Trophoblast cell (in vitro differentiated cells and primary cell): ENCODE measurements at regions not wholly inside any gene's neighbourhood (a gene's known extent, or its start where the extent isn't known, plus 50 kb on each side); places are given as distances from the start of the nearest gene placed in this dataset.

Experiments
- DNase-seq, 2 donors: peaks; one replicate each; pipeline ENCODE4 v3.0.0-alpha.2; 2016
- H2AFZ ChIP-seq: 2 replicates; pipeline ENCODE4 v1.6.1; 2013; ENCODE audit warnings: low read length, moderate library complexity, mild to moderate bottlenecking; ENCODE audit not compliant: insufficient read depth, poor library complexity
- H2AK5ac ChIP-seq: 2 replicates; pipeline ENCODE4 v1.6.1; 2013; ENCODE audit warnings: mild to moderate bottlenecking, low read length
- H2BK120ac ChIP-seq: 2 replicates; pipeline ENCODE4 v1.6.1; 2013; ENCODE audit warnings: low read length, mild to moderate bottlenecking, moderate library complexity; ENCODE audit not compliant: insufficient read depth, poor library complexity
- H2BK12ac ChIP-seq: 2 replicates; pipeline ENCODE4 v1.6.1; 2013; ENCODE audit warnings: mild to moderate bottlenecking, low read length, moderate library complexity
- H2BK5ac ChIP-seq: 2 replicates; pipeline ENCODE4 v1.6.1; 2013; ENCODE audit warnings: low read length, low read depth, moderate library complexity, mild to moderate bottlenecking; ENCODE audit not compliant: poor library complexity
- H3K14ac ChIP-seq: 2 replicates; pipeline ENCODE4 v1.6.1; 2013; ENCODE audit warnings: mild to moderate bottlenecking, low read length
- H3K18ac ChIP-seq: 2 replicates; pipeline ENCODE4 v1.6.1; 2013; ENCODE audit warnings: mild to moderate bottlenecking, low read length
- H3K23ac ChIP-seq: 2 replicates; pipeline ENCODE4 v1.6.1; 2013; ENCODE audit warnings: low read length
- H3K27ac ChIP-seq: 2 replicates; pipeline ENCODE4 v1.5.1; 2013; ENCODE audit warnings: low read depth, mild to moderate bottlenecking, inconsistent platforms, low read length, moderate library complexity
- H3K27me3 ChIP-seq: 2 replicates; pipeline ENCODE4 v1.6.1; 2013; ENCODE audit warnings: inconsistent platforms, mild to moderate bottlenecking, low read length, moderate library complexity; ENCODE audit not compliant: insufficient read depth
- H3K36me3 ChIP-seq, 2 experiments: 1 replicate in 1 of 2; 2 replicates in 1 of 2; pipeline ENCODE4 v1.6.1; 2013; ENCODE audit warnings: low read length in 2 of 2, mild to moderate bottlenecking in 2 of 2, moderate library complexity in 1 of 2; ENCODE audit not compliant: insufficient read depth in 2 of 2, control insufficient read depth in 1 of 2
- H3K4ac ChIP-seq: 2 replicates; pipeline ENCODE4 v1.6.1; 2013; ENCODE audit warnings: low read depth, mild to moderate bottlenecking, low read length, moderate library complexity
- H3K4me1 ChIP-seq, 2 experiments: 1 replicate in 1 of 2; 2 replicates in 1 of 2; pipeline ENCODE4 v1.6.1; 2013; ENCODE audit warnings: low read length in 2 of 2, mild to moderate bottlenecking in 2 of 2, moderate library complexity in 1 of 2; ENCODE audit not compliant: insufficient read depth in 2 of 2, control insufficient read depth in 1 of 2
- H3K4me2 ChIP-seq: 2 replicates; pipeline ENCODE4 v1.6.1; 2013; ENCODE audit warnings: inconsistent platforms, mild to moderate bottlenecking, low read length, moderate library complexity
- H3K4me3 ChIP-seq: 2 replicates; pipeline ENCODE4 v1.5.1; 2013; ENCODE audit warnings: mild to moderate bottlenecking, low read depth, low read length, inconsistent platforms
- H3K79me1 ChIP-seq: one replicate; pipeline ENCODE4 v1.6.1; 2013; ENCODE audit warnings: low read length
- H3K79me2 ChIP-seq: 2 replicates; pipeline ENCODE4 v1.6.1; 2013; ENCODE audit warnings: low read length, mild to moderate bottlenecking; ENCODE audit not compliant: control insufficient read depth, insufficient read depth, poor library complexity
- H3K9ac ChIP-seq: 2 replicates; pipeline ENCODE4 v1.6.1; 2013; ENCODE audit warnings: mild to moderate bottlenecking, low read length
- H3K9me3 ChIP-seq: 2 replicates; pipeline ENCODE4 v1.6.1; 2013; ENCODE audit warnings: low read depth, mild to moderate bottlenecking, control low read depth, inconsistent platforms, low read length; ENCODE audit not compliant: insufficient read depth
- H4K12ac ChIP-seq: 2 replicates; pipeline ENCODE4 v1.6.1; 2013; ENCODE audit warnings: low read depth, mild to moderate bottlenecking, low read length, moderate library complexity
- H4K8ac ChIP-seq: 2 replicates; pipeline ENCODE4 v1.6.1; 2013; ENCODE audit warnings: low read depth, mild to moderate bottlenecking, low read length, moderate library complexity
- H4K91ac ChIP-seq: one replicate; pipeline ENCODE4 v1.6.1; 2013; ENCODE audit warnings: low read depth, mild to moderate bottlenecking, low read length, moderate library complexity
- WGBS: extraction: QIAGEN DNeasy Blood & Tissue Kit; methylation state at CpG from one replicate; pipeline ENCODE4 v1.1.7; 2013; ENCODE audit warnings: missing lambda C conversion rate; ENCODE audit not compliant: insufficient read length, insufficient coverage; ENCODE audit errors: extremely low coverage; 5-methylcytosine and 5-hydroxymethylcytosine counted together

- no peak overlapping the region for H2AFZ ChIP-seq
- H3K4me2 ChIP-seq = no peak overlapping the region
- no peak overlapping the region for H3K23ac ChIP-seq
- H3K18ac ChIP-seq = no peak overlapping the region
- H2BK5ac ChIP-seq = no peak overlapping the region
- no peak overlapping the region for H2BK12ac ChIP-seq
- H3K4ac ChIP-seq = no peak overlapping the region
- no peaks in the 10 kb centered on the region for H3K79me2 ChIP-seq
- no CpG with 5 or more reads among the region's 4 CpGs for WGBS
- peaks cover 0 to 4% of the 10 kb centered on the region in 2 experiments for H3K4me1 ChIP-seq
- no peak overlapping the region for H2AK5ac ChIP-seq
- no peak overlapping the region for H3K9ac ChIP-seq
- no peak overlapping the region for H2BK120ac ChIP-seq
- no peak overlapping the region for H4K12ac ChIP-seq
- H4K91ac ChIP-seq = no peak overlapping the region
- no peak overlapping the region for H4K8ac ChIP-seq
- H3K27me3 ChIP-seq = no peaks in the 10 kb centered on the region
- H3K14ac ChIP-seq = no peak overlapping the region
- no peaks in the 10 kb centered on the region for H3K36me3 ChIP-seq
- H3K4me3 ChIP-seq = no peak overlapping the region
- H3K79me1 ChIP-seq = no peaks in the 10 kb centered on the region
- no peak overlapping the region for H3K27ac ChIP-seq
- no peak for DNase-seq
- H3K9me3 ChIP-seq = peaks cover 9% of the 10 kb centered on the region
These were observed 315.2 kb downstream of the AJAP1 start for GRCh38 chr1:4969556-4970129.

GRCh38 chr1:4965346-4966075 lies 311.1 kb downstream of the AJAP1 start:
- no peak overlapping the region for H4K8ac ChIP-seq
- no peak overlapping the region for H4K91ac ChIP-seq
- no peaks in the 10 kb centered on the region for H3K79me1 ChIP-seq
- no peak overlapping the region for H2BK5ac ChIP-seq
- no peak overlapping the region for H3K23ac ChIP-seq
- H3K14ac ChIP-seq = no peak overlapping the region
- no peak overlapping the region for H3K4me3 ChIP-seq
- no peak overlapping the region for H2AK5ac ChIP-seq
- no peak overlapping the region for H2AFZ ChIP-seq
- no peak overlapping the region for H2BK120ac ChIP-seq
- no peaks in the 10 kb centered on the region for H3K27me3 ChIP-seq
- H3K27ac ChIP-seq = no peak overlapping the region
- no CpG with 5 or more reads among the region's 5 CpGs for WGBS
- no peak overlapping the region for H3K4ac ChIP-seq
- no peak for DNase-seq
- H3K4me1 ChIP-seq = peaks cover 0 to 8% of the 10 kb centered on the region in 2 experiments
- H3K36me3 ChIP-seq = no peaks in the 10 kb centered on the region
- no peak overlapping the region for H2BK12ac ChIP-seq
- H3K79me2 ChIP-seq = no peaks in the 10 kb centered on the region
- H3K9me3 ChIP-seq = peaks cover 9% of the 10 kb centered on the region
- H3K4me2 ChIP-seq = no peak overlapping the region
- H4K12ac ChIP-seq = no peak overlapping the region
- H3K9ac ChIP-seq = no peak overlapping the region
- H3K18ac ChIP-seq = no peak overlapping the region

GRCh38 chr1:4964634-4965345 lies 310.4 kb downstream of the AJAP1 start:
- DNase-seq = no peak
- Histone ChIP-seq H3K23ac (no peak overlapping the region), H4K91ac (no peak overlapping the region), H3K9me3 (peaks cover 9% of the 10 kb centered on the region), H3K4me1 (peaks cover 0 to 8% of the 10 kb centered on the region in 2 experiments), H2BK120ac (no peak overlapping the region), H3K36me3 (no peaks in the 10 kb centered on the region), H3K4me3 (no peak overlapping the region), H2AFZ (no peak overlapping the region), H2AK5ac (no peak overlapping the region), H3K9ac (no peak overlapping the region), H2BK5ac (no peak overlapping the region), H2BK12ac (no peak overlapping the region), H3K4me2 (no peak overlapping the region), H4K12ac (no peak overlapping the region), H3K79me1 (no peaks in the 10 kb centered on the region), H3K27ac (no peak overlapping the region), H3K14ac (no peak overlapping the region), H3K4ac (no peak overlapping the region), H3K79me2 (no peaks in the 10 kb centered on the region), H3K27me3 (no peaks in the 10 kb centered on the region), H3K18ac (no peak overlapping the region), H4K8ac (no peak overlapping the region)
- WGBS = no CpG with 5 or more reads among the region's 13 CpGs

GRCh38 chr1:4963251-4963650 lies 308.8 kb downstream of the AJAP1 start:
- H4K12ac ChIP-seq = no peak overlapping the region

More at GRCh38 chr1:4963251-4963650, 308.8 kb downstream of the AJAP1 start:
- H3K36me3 ChIP-seq = no peaks in the 10 kb centered on the region
- no peaks in the 10 kb centered on the region for H3K79me1 ChIP-seq
- no peak overlapping the region for H4K8ac ChIP-seq
- H3K4me1 ChIP-seq = peaks cover 0 to 8% of the 10 kb centered on the region in 2 experiments
- DNase-seq = peak in 1 of 2 donors; percentile 33
- H2BK5ac ChIP-seq = no peak overlapping the region
- no peak overlapping the region for H2BK12ac ChIP-seq
- H2AFZ ChIP-seq = no peak overlapping the region
- H3K27me3 ChIP-seq = no peaks in the 10 kb centered on the region
- H3K4ac ChIP-seq = no peak overlapping the region
- H2AK5ac ChIP-seq = no peak overlapping the region
- H3K4me3 ChIP-seq = no peak overlapping the region
- H3K23ac ChIP-seq = no peak overlapping the region
- no peak overlapping the region for H4K91ac ChIP-seq
- WGBS = no CpG with 5 or more reads among the region's 8 CpGs
- H3K27ac ChIP-seq = no peak overlapping the region
- no peak overlapping the region for H3K4me2 ChIP-seq
- no peak overlapping the region for H3K18ac ChIP-seq
- no peak overlapping the region for H3K9ac ChIP-seq
- H3K14ac ChIP-seq = no peak overlapping the region
- H2BK120ac ChIP-seq = no peak overlapping the region
- no peaks in the 10 kb centered on the region for H3K79me2 ChIP-seq
- H3K9me3 ChIP-seq = peaks cover 7% of the 10 kb centered on the region
